ENCODE measurements at regions not wholly inside any gene's neighbourhood (a gene's known extent, or its start where the extent isn't known, plus 50 kb on each side); places are given as distances from the start of the nearest gene placed in this dataset.

GRCh38 chr2:222774941-222775340, 85.9 kb upstream of the ACSL3 start:
- TF ChIP-seq CTCF (IDR thresholded peaks at IDR 0.05; ENCODE audit: insufficient read depth, low read depth, low read length, missing control alignments) = no peak
- H3K4me3 ChIP-seq (ENCODE audit: low read length) = no peak overlapping the region
- peak; percentile 61 for DNase-seq (ENCODE audit: low read depth)

- no peak for DNase-seq (ENCODE audit: low read depth)
- TF ChIP-seq CTCF (IDR thresholded peaks at IDR 0.05; ENCODE audit: insufficient read depth, low read depth, low read length, missing control alignments) = no peak
- no peak overlapping the region for H3K4me3 ChIP-seq (ENCODE audit: low read length)
Measured at GRCh38 chr2:222776792-222777191, 84.0 kb upstream of the ACSL3 start.

- no peak for DNase-seq (ENCODE audit: low read depth)
- no peak for TF ChIP-seq CTCF (IDR thresholded peaks at IDR 0.05; ENCODE audit: insufficient read depth, low read depth, low read length, missing control alignments)
- H3K4me3 ChIP-seq (ENCODE audit: low read length) = no peak overlapping the region
Measured at GRCh38 chr2:222778400-222778799, 82.4 kb upstream of the ACSL3 start.

- no peak overlapping the region for H3K4me3 ChIP-seq (ENCODE audit: low read length)
- no peak for TF ChIP-seq CTCF (IDR thresholded peaks at IDR 0.05; ENCODE audit: insufficient read depth, low read depth, low read length, missing control alignments)
- DNase-seq (ENCODE audit: low read depth) = no peak
Measured at GRCh38 chr2:222779145-222779832, 81.5 kb upstream of the ACSL3 start.

GRCh38 chr2:222780051-222780450, 80.8 kb upstream of the ACSL3 start:
- H3K4me3 ChIP-seq (ENCODE audit: low read length) = no peak overlapping the region
- TF ChIP-seq CTCF (IDR thresholded peaks at IDR 0.05; ENCODE audit: insufficient read depth, low read depth, low read length, missing control alignments) = no peak
- DNase-seq (ENCODE audit: low read depth) = no peak

GRCh38 chr2:222782201-222782730, 78.6 kb upstream of the ACSL3 start:
- no peak overlapping the region for H3K4me3 ChIP-seq (ENCODE audit: low read length)
- DNase-seq (ENCODE audit: low read depth) = no peak
- no peak for TF ChIP-seq CTCF (IDR thresholded peaks at IDR 0.05; ENCODE audit: insufficient read depth, low read depth, low read length, missing control alignments)

- no peak for TF ChIP-seq CTCF (IDR thresholded peaks at IDR 0.05; ENCODE audit: insufficient read depth, low read depth, low read length, missing control alignments)
- DNase-seq (ENCODE audit: low read depth) = no peak
- H3K4me3 ChIP-seq (ENCODE audit: low read length) = no peak overlapping the region
Measured at GRCh38 chr2:222783592-222783991, 77.2 kb upstream of the ACSL3 start.

All from epithelial cell of esophagus (primary cell).